ENCODE measurements at regions not wholly inside any gene's neighbourhood (a gene's known extent, or its start where the extent isn't known, plus 50 kb on each side); places are given as distances from the start of the nearest gene placed in this dataset.

DNA sequence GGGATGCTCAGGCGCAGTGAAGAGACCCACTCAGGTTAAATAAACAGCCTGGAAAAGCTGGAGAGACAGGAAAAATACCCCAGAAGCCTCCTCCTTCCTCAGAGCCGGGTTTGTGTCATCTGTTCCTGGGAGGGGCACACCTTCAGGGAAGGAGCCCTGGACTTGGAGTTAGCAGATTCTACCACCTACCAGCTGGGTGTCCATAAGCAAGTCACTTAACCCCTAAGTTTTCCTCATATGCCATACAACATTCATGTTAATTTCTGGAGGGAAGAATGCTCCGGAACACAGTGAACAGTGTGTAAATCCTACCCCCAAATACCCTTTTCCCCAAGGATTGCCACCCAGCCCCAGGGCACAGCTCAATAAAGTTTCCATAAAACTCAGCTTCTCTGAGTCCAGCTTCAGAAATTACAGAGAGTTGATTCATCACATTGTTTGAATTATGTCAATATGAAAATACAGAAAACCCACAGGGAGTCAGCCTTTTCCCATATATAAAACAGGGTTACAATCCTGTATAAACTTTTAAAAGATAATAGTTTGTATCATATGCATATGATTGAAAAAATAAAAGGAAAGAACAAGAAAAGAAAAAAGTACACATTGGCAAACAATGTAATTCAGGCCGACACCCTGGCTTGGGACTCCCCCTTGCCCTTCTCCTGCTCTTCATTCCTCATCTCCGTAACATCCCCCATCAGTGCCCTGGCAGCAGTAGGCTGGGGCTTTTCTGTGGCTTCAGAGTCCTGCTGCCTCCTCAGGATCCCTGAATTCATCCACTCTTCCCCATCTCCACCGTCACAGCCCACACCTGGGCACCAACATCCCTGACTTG is 291.8 kb upstream of the USP24 start:
- H3K27ac ChIP-seq (ENCODE audit: extremely low read length, insufficient read depth, low read length), result no peak overlapping the region
- H2AFZ ChIP-seq (ENCODE audit: low read length), result no peak overlapping the region
- H3K4me3 ChIP-seq (replicated peaks in 1 of 3; ENCODE audit: insufficient read depth in 1 of 3, low read depth in 2 of 3, low read length in 3 of 3), result no peak overlapping the region
- intact Hi-C loops (cut with micrococcal nuclease; ENCODE audit: unreplicated experiment) (no loop called here), in situ Hi-C loops (cut with HindIII; ENCODE audit: extremely low pct_ligation_motif_present, low pct_unique_long_range_greater_than_20kb) (no loop called here)
- CTCF ChIA-PET (ENCODE audit: low intra/inter-chr PET ratio, low total read pairs), result no interaction called here
- no peaks in the 10 kb centered on the region for H3K9me3 ChIP-seq (ENCODE audit: low read length)
- DNase-seq (ENCODE audit: low spot score) (no peak), ATAC-seq (no peak), FAIRE-seq (no peak)
- no peak overlapping the region for H3K4me2 ChIP-seq (ENCODE audit: low read depth, low read length)
- no peaks in the 10 kb centered on the region for H3K79me2 ChIP-seq (ENCODE audit: insufficient read depth, low read length)
- H3K36me3 ChIP-seq (replicated peaks in 1 of 2; ENCODE audit: control insufficient read depth in 1 of 2, insufficient read depth in 2 of 2, low read length in 2 of 2), result no peaks in the 10 kb centered on the region
- peaks cover 29% of the 10 kb centered on the region for H3K4me1 ChIP-seq (ENCODE audit: insufficient read depth, low read length)
- BruUV-seq (replicated peaks), result no TSS peak
- H3K27me3 ChIP-seq (ENCODE audit: control insufficient read depth in 1 of 2, insufficient read depth in 2 of 2, low read length in 2 of 2), result peaks cover 0 to 3% of the 10 kb centered on the region in 2 experiments; a peak in 1 of 5 replicates
- POLR2A ChIA-PET, result no interaction called here
- 74% methylated on average over 6 of the region's 6 CpGs for WGBS (ENCODE audit: low lambda C conversion rate)
- no peaks in the 10 kb centered on the region for H4K20me1 ChIP-seq (ENCODE audit: insufficient read depth, low read length)
- H3K9ac ChIP-seq (ENCODE audit: insufficient read depth, low read depth, low read length), result no peak overlapping the region
- TF ChIP-seq PHB2 (IDR thresholded peaks at IDR 0.05; ENCODE audit: partially characterized antibody) (no peak), ZNF570 (CRISPR knock-in tag; IDR thresholded peaks at IDR 0.05; ENCODE audit: borderline replicate concordance) (no peak), SOX6 (IDR thresholded peaks at IDR 0.05) (no peak), SOX6 (CRISPR knock-in tag; IDR thresholded peaks at IDR 0.05) (no peak), SOX13 (IDR thresholded peaks at IDR 0.05) (no peak), SOX13 (CRISPR knock-in tag; conservative IDR thresholded peaks at IDR 0.05 in 1 of 2, IDR thresholded peaks at IDR 0.05 in 1 of 2) (no peak), ARNTL (CRISPR knock-in tag; IDR thresholded peaks at IDR 0.05) (no peak), PAX8 (CRISPR knock-in tag; IDR thresholded peaks at IDR 0.05; ENCODE audit: borderline replicate concordance) (no peak), ZNF282 (IDR thresholded peaks at IDR 0.05; ENCODE audit: partially characterized antibody) (no peak), ETV6 (CRISPR knock-in tag; conservative IDR thresholded peaks at IDR 0.05) (no peak), ZNF737 (CRISPR knock-in tag; IDR thresholded peaks at IDR 0.05; ENCODE audit: borderline replicate concordance) (no peak), ZNF18 (CRISPR knock-in tag; IDR thresholded peaks at IDR 0.05; ENCODE audit: insufficient replicate concordance) (no peak), CREM (IDR thresholded peaks at IDR 0.05) (no peak), CREM (CRISPR knock-in tag; IDR thresholded peaks at IDR 0.05) (no peak), HBP1 (CRISPR knock-in tag; IDR thresholded peaks at IDR 0.05; ENCODE audit: low read depth) (no peak)
- TF ChIP-seq, protein P1, sequence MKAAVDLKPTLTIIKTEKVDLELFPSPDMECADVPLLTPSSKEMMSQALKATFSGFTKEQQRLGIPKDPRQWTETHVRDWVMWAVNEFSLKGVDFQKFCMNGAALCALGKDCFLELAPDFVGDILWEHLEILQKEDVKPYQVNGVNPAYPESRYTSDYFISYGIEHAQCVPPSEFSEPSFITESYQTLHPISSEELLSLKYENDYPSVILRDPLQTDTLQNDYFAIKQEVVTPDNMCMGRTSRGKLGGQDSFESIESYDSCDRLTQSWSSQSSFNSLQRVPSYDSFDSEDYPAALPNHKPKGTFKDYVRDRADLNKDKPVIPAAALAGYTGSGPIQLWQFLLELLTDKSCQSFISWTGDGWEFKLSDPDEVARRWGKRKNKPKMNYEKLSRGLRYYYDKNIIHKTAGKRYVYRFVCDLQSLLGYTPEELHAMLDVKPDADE (CRISPR knock-in tag; IDR thresholded peaks at IDR 0.05), result no peak
- TF ChIP-seq, protein P2, sequence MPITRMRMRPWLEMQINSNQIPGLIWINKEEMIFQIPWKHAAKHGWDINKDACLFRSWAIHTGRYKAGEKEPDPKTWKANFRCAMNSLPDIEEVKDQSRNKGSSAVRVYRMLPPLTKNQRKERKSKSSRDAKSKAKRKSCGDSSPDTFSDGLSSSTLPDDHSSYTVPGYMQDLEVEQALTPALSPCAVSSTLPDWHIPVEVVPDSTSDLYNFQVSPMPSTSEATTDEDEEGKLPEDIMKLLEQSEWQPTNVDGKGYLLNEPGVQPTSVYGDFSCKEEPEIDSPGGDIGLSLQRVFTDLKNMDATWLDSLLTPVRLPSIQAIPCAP (CRISPR knock-in tag; IDR thresholded peaks at IDR 0.05; ENCODE audit: low read depth), result no peak
- TF ChIP-seq, protein P3, sequence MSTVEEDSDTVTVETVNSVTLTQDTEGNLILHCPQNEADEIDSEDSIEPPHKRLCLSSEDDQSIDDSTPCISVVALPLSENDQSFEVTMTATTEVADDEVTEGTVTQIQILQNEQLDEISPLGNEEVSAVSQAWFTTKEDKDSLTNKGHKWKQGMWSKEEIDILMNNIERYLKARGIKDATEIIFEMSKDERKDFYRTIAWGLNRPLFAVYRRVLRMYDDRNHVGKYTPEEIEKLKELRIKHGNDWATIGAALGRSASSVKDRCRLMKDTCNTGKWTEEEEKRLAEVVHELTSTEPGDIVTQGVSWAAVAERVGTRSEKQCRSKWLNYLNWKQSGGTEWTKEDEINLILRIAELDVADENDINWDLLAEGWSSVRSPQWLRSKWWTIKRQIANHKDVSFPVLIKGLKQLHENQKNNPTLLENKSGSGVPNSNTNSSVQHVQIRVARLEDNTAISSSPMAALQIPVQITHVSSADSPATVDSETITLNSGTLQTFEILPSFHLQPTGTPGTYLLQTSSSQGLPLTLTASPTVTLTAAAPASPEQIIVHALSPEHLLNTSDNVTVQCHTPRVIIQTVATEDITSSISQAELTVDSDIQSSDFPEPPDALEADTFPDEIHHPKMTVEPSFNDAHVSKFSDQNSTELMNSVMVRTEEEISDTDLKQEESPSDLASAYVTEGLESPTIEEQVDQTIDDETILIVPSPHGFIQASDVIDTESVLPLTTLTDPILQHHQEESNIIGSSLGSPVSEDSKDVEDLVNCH (CRISPR knock-in tag; IDR thresholded peaks at IDR 0.05), result no peak
